HG02763 (cell line): ENCODE measurements at regions not wholly inside any gene's neighbourhood (a gene's known extent, or its start where the extent isn't known, plus 50 kb on each side); places are given as distances from the start of the nearest gene placed in this dataset.
A peak's percentile ranks its signal among the peaks of the same experiment; 100 is the strongest.

Experiments
- ATAC-seq: cut with Tn5 transposase; IDR thresholded peaks from one replicate; pipeline ENCODE4 v1.9.1; 2021; ENCODE audit warnings: mild to moderate bottlenecking, moderate library complexity; ENCODE audit not compliant: unreplicated experiment

GRCh38 chr10:7478727-7479457, 68.1 kb upstream of the SFMBT2 start:
- no peak for ATAC-seq

GRCh38 chr10:7477538-7478334, 66.9 kb upstream of the SFMBT2 start:
- ATAC-seq = no peak

GRCh38 chr10:7475939-7476338, 65.1 kb upstream of the SFMBT2 start:
- no peak for ATAC-seq

- ATAC-seq = no peak
Observed at GRCh38 chr10:7475046-7475911, 64.4 kb upstream of the SFMBT2 start.

- no peak for ATAC-seq
Observed at GRCh38 chr10:7474388-7474787, 63.6 kb upstream of the SFMBT2 start.

GRCh38 chr10:7473474-7473873, 62.6 kb upstream of the SFMBT2 start:
- no peak for ATAC-seq

- peak; percentile 82 for ATAC-seq
Observed at GRCh38 chr10:7471720-7472367, 61.0 kb upstream of the SFMBT2 start.

- no peak for ATAC-seq
Observed at GRCh38 chr10:7470371-7470770, 59.5 kb upstream of the SFMBT2 start.

GRCh38 chr10:7467031-7467667, 56.3 kb upstream of the SFMBT2 start:
- no peak for ATAC-seq

GRCh38 chr10:7464691-7465090, 53.9 kb upstream of the SFMBT2 start:
- ATAC-seq = no peak
